ENCODE measurements at regions not wholly inside any gene's neighbourhood (a gene's known extent, or its start where the extent isn't known, plus 50 kb on each side); places are given as distances from the start of the nearest gene placed in this dataset.

DNA sequence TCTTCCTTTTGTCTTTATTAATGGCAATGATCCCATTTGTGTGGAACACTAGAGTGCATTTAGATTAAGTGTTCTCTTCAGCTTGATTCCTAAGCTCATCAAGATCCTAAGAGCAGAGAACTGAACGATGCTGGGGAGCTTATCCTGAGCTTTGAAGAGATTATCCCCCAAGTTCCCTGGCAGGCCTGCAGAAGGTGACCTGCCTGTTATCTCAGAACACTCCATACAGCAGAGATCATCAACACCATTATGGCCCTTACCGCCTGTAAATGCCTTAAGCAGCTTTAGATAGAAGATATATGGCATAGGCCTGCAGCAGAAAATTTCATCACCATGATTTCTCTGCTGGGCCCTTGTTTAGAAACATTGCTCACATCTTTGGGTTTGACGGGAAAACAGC is 779.9 kb upstream of the MAP3K7 start:
- in situ Hi-C loops (cut with HindIII; ENCODE audit: low sequenced_read_pairs): no loop called here
- DNase-seq (ENCODE audit: low read depth, low spot score): no peak
- TF ChIP-seq CTCF (IDR thresholded peaks at IDR 0.05; ENCODE audit: low read depth, low read length): no peak

DNA sequence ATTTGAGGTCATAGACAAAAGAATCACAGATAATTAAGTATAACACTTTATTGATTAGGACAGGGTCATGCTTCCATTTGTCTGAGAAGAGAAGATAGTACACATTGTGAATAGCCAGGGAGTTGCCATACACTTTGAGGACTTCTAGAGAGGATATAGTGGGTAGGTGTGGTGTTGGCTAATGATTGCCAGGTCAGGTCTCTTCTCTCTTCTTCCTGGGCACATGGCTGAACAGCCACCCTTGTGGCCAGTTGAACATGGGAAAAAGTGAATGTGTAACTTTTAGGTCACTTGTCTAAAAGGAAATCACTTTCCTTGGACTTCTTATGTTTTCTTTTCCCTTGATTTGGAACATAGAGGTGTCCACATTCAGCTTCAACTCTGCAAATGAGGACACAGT is 772.1 kb upstream of the MAP3K7 start:
- DNase-seq (ENCODE audit: low read depth, low spot score): no peak
- in situ Hi-C loops (cut with HindIII; ENCODE audit: low sequenced_read_pairs): no loop called here
- H3K4me3 ChIP-seq (ENCODE audit: low read depth, low read length): no peak overlapping the region
- TF ChIP-seq CTCF (IDR thresholded peaks at IDR 0.05; ENCODE audit: low read depth, low read length): no peak

More for the DNA sequence above, 779.9 kb upstream of the MAP3K7 start:
- no peak overlapping the region for H3K4me3 ChIP-seq (ENCODE audit: low read depth, low read length)

GRCh38 chr6:91352878-91353277 is 766.0 kb upstream of the MAP3K7 start:
- in situ Hi-C loops (cut with HindIII; ENCODE audit: low sequenced_read_pairs): no loop called here
- no peak for DNase-seq (ENCODE audit: low read depth, low spot score)

GRCh38 chr6:91352321-91352720 is 765.4 kb upstream of the MAP3K7 start:
- DNase-seq (ENCODE audit: low read depth, low spot score): no peak

More at GRCh38 chr6:91352878-91353277, 766.0 kb upstream of the MAP3K7 start:
- H3K4me3 ChIP-seq (ENCODE audit: low read depth, low read length): no peak overlapping the region
- TF ChIP-seq CTCF (IDR thresholded peaks at IDR 0.05; ENCODE audit: low read depth, low read length): no peak

GRCh38 chr6:91350146-91350908 is 763.5 kb upstream of the MAP3K7 start:
- TF ChIP-seq CTCF (IDR thresholded peaks at IDR 0.05; ENCODE audit: low read depth, low read length): no peak
- no peak for DNase-seq (ENCODE audit: low read depth, low spot score)
- in situ Hi-C loops (cut with HindIII; ENCODE audit: low sequenced_read_pairs): no loop called here
- no peak overlapping the region for H3K4me3 ChIP-seq (ENCODE audit: low read depth, low read length)

More at GRCh38 chr6:91352321-91352720, 765.4 kb upstream of the MAP3K7 start:
- in situ Hi-C loops (cut with HindIII; ENCODE audit: low sequenced_read_pairs): no loop called here
- TF ChIP-seq CTCF (IDR thresholded peaks at IDR 0.05; ENCODE audit: low read depth, low read length): no peak
- no peak overlapping the region for H3K4me3 ChIP-seq (ENCODE audit: low read depth, low read length)

DNA sequence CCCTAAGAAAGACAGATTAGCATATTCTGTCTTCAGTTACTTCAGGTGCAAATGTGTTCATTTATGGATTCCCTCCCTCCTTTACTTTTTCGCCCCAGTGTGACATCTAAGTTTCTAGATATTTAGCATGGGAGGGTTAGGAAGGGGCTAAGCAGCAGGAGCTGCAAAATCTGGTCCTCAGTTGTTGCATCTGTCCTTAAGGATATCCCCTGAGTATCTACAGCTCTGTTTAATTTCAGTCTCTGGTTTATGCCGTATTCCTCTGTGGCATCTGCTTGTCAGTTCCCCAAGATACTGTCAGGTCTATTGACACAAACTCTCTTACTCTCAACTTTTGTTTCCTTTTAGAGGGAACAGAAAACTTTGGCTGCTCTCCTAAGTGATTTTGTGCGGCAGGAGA is 754.6 kb upstream of the MAP3K7 start:
- DNase-seq (ENCODE audit: low read depth, low spot score): no peak
- in situ Hi-C loops (cut with HindIII; ENCODE audit: low sequenced_read_pairs): no loop called here
- no peak overlapping the region for H3K4me3 ChIP-seq (ENCODE audit: low read depth, low read length)
- TF ChIP-seq CTCF (IDR thresholded peaks at IDR 0.05; ENCODE audit: low read depth, low read length): no peak

Measured in astrocyte of the spinal cord (primary cell).